ENCODE measurements at regions not wholly inside any gene's neighbourhood (a gene's known extent, or its start where the extent isn't known, plus 50 kb on each side); places are given as distances from the start of the nearest gene placed in this dataset.

DNA sequence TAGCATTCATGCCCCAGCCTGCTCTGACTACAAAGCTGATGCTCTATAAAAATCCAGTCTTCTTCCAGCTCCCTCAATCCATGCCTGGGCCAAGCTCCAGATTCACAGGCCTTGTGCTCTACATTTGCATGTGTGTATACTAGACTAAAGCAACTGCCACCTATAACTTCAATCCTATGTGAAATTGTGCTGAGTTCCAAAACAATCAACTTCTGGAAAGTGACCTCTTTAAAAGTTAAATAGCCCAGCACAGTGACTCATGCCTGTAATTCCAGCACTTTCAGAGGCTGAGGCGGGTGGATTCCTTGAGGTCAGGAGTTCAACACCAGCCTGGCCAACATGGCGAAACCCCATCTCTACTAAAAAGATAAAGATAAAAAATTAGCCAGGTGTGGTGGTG, 114.3 kb upstream of the ZC3H12C start:
- TF ChIP-seq, protein P1, sequence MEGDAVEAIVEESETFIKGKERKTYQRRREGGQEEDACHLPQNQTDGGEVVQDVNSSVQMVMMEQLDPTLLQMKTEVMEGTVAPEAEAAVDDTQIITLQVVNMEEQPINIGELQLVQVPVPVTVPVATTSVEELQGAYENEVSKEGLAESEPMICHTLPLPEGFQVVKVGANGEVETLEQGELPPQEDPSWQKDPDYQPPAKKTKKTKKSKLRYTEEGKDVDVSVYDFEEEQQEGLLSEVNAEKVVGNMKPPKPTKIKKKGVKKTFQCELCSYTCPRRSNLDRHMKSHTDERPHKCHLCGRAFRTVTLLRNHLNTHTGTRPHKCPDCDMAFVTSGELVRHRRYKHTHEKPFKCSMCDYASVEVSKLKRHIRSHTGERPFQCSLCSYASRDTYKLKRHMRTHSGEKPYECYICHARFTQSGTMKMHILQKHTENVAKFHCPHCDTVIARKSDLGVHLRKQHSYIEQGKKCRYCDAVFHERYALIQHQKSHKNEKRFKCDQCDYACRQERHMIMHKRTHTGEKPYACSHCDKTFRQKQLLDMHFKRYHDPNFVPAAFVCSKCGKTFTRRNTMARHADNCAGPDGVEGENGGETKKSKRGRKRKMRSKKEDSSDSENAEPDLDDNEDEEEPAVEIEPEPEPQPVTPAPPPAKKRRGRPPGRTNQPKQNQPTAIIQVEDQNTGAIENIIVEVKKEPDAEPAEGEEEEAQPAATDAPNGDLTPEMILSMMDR (IDR thresholded peaks at IDR 0.05) = no peak
- TF ChIP-seq POLR2A (IDR thresholded peaks at IDR 0.05) = no peak
